ENCODE measurements at regions not wholly inside any gene's neighbourhood (a gene's known extent, or its start where the extent isn't known, plus 50 kb on each side); places are given as distances from the start of the nearest gene placed in this dataset.

GRCh38 chr3:159877924-159878323, 110.7 kb upstream of the IL12A start:
- Histone ChIP-seq H3K79me2 (replicated peaks; ENCODE audit: insufficient read depth, low read length) (no peaks in the 10 kb centered on the region), H3K4me3 (ENCODE audit: low read length) (no peak overlapping the region), H3K36me3 (ENCODE audit: insufficient read depth, low read length) (no peaks in the 10 kb centered on the region), H3K27me3 (ENCODE audit: insufficient read depth, low read depth, low read length) (no peaks in the 10 kb centered on the region), H3K9me3 (ENCODE audit: low read length) (no peaks in the 10 kb centered on the region), H3K9me2 (ENCODE audit: insufficient read depth, low read length) (no peaks in the 10 kb centered on the region), H4K20me1 (ENCODE audit: insufficient read depth) (no peaks in the 10 kb centered on the region), H3F3A (ENCODE audit: insufficient read depth, low read length, poor library complexity, severe bottlenecking) (no peaks in the 10 kb centered on the region), H3K9ac (ENCODE audit: low read length) (no peak overlapping the region), H3K4me2 (ENCODE audit: low read length) (no peak overlapping the region), H2AFZ (ENCODE audit: low read depth, low read length) (no peak overlapping the region), H3K27ac (ENCODE audit: low read length) (no peak overlapping the region)
- TF ChIP-seq EP300 (conservative IDR thresholded peaks at IDR 0.05; ENCODE audit: poor library complexity, severe bottlenecking) (no peak), POLR2AphosphoS5 (IDR thresholded peaks at IDR 0.05) (no peak), SMC3 (conservative IDR thresholded peaks at IDR 0.05; ENCODE audit: poor library complexity) (no peak), REST (IDR thresholded peaks at IDR 0.05; ENCODE audit: borderline replicate concordance) (no peak)
- TF ChIP-seq, protein P1, sequence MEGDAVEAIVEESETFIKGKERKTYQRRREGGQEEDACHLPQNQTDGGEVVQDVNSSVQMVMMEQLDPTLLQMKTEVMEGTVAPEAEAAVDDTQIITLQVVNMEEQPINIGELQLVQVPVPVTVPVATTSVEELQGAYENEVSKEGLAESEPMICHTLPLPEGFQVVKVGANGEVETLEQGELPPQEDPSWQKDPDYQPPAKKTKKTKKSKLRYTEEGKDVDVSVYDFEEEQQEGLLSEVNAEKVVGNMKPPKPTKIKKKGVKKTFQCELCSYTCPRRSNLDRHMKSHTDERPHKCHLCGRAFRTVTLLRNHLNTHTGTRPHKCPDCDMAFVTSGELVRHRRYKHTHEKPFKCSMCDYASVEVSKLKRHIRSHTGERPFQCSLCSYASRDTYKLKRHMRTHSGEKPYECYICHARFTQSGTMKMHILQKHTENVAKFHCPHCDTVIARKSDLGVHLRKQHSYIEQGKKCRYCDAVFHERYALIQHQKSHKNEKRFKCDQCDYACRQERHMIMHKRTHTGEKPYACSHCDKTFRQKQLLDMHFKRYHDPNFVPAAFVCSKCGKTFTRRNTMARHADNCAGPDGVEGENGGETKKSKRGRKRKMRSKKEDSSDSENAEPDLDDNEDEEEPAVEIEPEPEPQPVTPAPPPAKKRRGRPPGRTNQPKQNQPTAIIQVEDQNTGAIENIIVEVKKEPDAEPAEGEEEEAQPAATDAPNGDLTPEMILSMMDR (IDR thresholded peaks at IDR 0.05; ENCODE audit: poor library complexity, severe bottlenecking) = no peak

- Histone ChIP-seq H3K9me2 (ENCODE audit: insufficient read depth, low read length) (no peaks in the 10 kb centered on the region), H4K20me1 (ENCODE audit: insufficient read depth) (no peaks in the 10 kb centered on the region), H3K9me3 (ENCODE audit: low read length) (no peaks in the 10 kb centered on the region), H3F3A (ENCODE audit: insufficient read depth, low read length, poor library complexity, severe bottlenecking) (no peaks in the 10 kb centered on the region), H3K79me2 (replicated peaks; ENCODE audit: insufficient read depth, low read length) (no peaks in the 10 kb centered on the region), H3K27me3 (ENCODE audit: insufficient read depth, low read depth, low read length) (no peaks in the 10 kb centered on the region), H2AFZ (ENCODE audit: low read depth, low read length) (no peak overlapping the region), H3K4me2 (ENCODE audit: low read length) (no peak overlapping the region), H3K27ac (ENCODE audit: low read length) (no peak overlapping the region), H3K9ac (ENCODE audit: low read length) (no peak overlapping the region), H3K36me3 (ENCODE audit: insufficient read depth, low read length) (no peaks in the 10 kb centered on the region), H3K4me3 (ENCODE audit: low read length) (no peak overlapping the region)
- no peak for TF ChIP-seq EZH2 (IDR thresholded peaks at IDR 0.05; ENCODE audit: borderline replicate concordance, insufficient read depth, low read length, poor library complexity, severe bottlenecking)
- TF ChIP-seq, protein P1 (IDR thresholded peaks at IDR 0.05; ENCODE audit: poor library complexity, severe bottlenecking) = no peak
- TF ChIP-seq SMC3 (conservative IDR thresholded peaks at IDR 0.05; ENCODE audit: poor library complexity) = no peak
- no peak for TF ChIP-seq RAD21 (conservative IDR thresholded peaks at IDR 0.05)
- TF ChIP-seq MXI1 (conservative IDR thresholded peaks at IDR 0.05; ENCODE audit: poor library complexity, severe bottlenecking) = no peak
- no peak for TF ChIP-seq TAF1 (IDR thresholded peaks at IDR 0.05; ENCODE audit: low read depth)
These were observed 109.5 kb upstream of the IL12A start for GRCh38 chr3:159879146-159879545.

Data from neural cell (in vitro differentiated cells).